Sciatic nerve (tissue), 2 donors: ENCODE measurements at regions not wholly inside any gene's neighbourhood (a gene's known extent, or its start where the extent isn't known, plus 50 kb on each side); places are given as distances from the start of the nearest gene placed in this dataset.

Experiments used
- ATAC-seq: fragments of 200-7000 bp; cut with Tn5 transposase; one replicate; pipeline ENCODE4 v1.9.1; 2020; ENCODE audit warnings: mild to moderate bottlenecking, moderate library complexity
- DNase-seq: peaks from one replicate; pipeline ENCODE4 v3.0.0-alpha.2; 2020; ENCODE audit warnings: low spot score
- intact Hi-C: fragments of 100-400 bp; cut with DNase I; formaldehyde crosslinking; loops from one replicate; pipeline ENCODE4 v1.14.2; 2022
- donor health status: DM: no; HTN: no; CAD: no.
- donor health status: DM: no; HTN: no; CAD: no.

DNA sequence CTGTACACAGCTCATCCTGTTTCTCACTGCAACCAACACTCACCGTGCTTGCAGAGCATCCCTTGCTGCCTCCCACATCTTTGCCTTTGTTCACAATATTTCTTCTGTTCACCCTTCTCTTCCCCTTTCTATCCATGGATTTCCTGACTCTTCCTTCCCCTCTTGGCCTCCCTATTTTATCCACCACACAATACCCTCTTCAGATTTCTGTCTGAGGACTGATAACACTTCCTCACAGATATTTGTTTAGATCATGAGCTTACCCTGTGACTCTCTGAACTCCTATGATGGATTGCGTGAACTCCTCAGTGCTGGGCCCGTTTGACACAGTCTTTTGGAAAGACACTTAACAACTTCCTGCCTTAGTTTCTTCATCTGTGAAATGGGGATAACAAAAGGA, 62.8 kb upstream of the GPR158 start:
- DNase-seq = no peak
- intact Hi-C loops = no loop called here
- ATAC-seq = no peak

DNA sequence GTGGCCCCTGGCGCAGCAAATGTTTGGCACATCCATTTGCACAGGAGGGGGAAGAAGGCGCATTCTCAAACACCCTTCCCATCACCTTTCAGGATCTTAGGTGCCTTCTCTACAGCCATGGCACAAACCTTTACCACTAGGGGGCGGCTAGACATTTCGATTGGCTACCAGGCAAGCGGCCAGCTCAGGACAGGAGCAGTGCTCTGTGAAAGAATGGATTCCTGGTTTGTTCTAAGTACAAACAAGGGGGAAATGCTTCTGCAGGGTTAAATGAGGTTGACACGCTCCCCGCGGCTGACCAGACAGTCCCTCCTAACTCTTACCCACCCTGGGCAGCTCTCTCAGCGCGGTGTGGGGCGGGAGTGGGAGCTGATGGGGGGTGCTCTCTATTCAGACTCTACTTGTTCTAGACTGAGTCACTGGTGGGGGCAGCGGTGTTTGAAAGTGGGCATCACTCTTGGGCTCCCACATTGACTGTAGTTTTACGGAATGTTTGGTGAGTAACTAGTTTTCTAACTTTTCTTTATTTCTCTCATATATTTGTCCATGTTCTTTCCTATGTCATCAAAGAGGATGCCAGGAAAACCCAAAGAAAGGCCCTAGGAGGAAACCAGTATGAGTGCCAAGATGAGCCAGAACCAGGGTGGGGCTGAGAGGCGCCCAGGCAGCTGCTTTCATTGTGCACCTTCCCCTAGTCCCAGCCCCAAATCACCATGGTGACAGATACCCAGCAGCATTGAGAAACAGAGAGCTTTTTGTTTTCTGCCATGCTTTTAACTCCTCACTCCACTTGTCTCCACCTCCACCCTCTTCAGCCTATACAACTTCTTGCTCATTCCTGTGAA, 61.4 kb upstream of the GPR158 start:
- DNase-seq (peak; percentile 75), ATAC-seq (peak; percentile 78)
- intact Hi-C loops = no loop called here

DNA sequence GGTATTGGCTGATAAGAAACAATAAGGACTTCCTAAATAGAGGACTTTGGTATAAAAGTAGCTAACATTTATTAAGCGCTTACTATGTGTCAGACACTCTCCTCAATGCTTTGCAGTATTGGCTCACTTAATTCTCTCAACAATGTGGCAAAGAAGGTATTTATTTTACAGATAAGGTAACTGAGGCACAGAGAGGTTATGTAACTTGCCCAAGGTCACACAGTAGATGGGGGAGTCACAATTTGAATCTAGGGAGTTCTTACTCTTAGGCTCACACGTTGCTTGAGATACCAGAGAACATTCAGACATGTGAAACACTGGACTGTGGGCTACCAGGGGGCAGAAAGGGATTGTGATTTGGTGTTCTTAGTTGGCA, 60.8 kb upstream of the GPR158 start:
- ATAC-seq (no peak), DNase-seq (no peak)
- intact Hi-C loops = no loop called here

DNA sequence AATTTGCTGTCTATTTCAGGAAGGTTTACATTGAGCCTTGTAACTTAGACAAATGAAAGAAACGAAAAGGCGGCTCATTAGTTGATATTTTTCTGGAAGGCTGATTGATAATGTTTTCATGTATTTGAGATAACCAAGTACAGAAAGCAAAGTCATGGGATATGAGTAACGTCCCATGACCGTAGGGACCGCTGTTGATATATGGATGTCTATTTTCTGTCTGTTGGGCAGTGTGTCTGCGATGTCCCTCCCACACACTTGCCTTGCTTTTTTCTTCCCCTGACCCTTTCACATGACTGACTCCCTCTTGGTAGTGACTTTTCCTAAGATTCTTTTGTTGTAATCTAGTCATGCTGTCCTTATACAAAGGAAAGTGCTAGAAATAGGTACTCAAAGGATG, 57.0 kb upstream of the GPR158 start:
- intact Hi-C loops = no loop called here
- DNase-seq = no peak
- ATAC-seq = no peak

DNA sequence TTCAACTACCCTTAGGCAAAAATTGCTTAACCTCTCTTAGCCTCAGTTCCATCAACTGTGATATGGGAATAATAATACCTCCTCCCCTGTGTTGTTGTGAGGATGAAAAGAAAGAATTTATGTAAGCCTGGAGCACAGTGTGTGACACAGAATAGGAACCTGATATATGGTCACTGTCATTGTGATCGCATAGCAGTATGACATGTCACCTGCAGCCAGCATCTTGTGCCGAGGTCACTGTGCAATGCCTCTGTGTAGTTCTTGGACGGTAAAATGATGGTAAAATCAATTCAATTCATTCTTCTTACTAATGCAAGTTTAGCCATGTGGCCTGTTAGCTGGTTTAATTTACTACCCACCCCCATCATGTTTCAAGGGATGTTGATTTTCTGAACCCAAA, 54.6 kb upstream of the GPR158 start:
- intact Hi-C loops = no loop called here
- ATAC-seq = no peak
- no peak for DNase-seq
